ENCODE measurements at regions not wholly inside any gene's neighbourhood (a gene's known extent, or its start where the extent isn't known, plus 50 kb on each side); places are given as distances from the start of the nearest gene placed in this dataset.

GRCh38 chr2:241994556-241995213 lies 125.2 kb downstream of the RTP5 start:
- TF ChIP-seq CTCF (IDR thresholded peaks at IDR 0.05; ENCODE audit: low read depth, low read length, missing control alignments): no peak
- no peaks in the 10 kb centered on the region for H3K36me3 ChIP-seq (replicated peaks)
- no peaks in the 10 kb centered on the region for H3K27me3 ChIP-seq (replicated peaks)
- no peak overlapping the region for H3K4me3 ChIP-seq (ENCODE audit: low read depth, low read length)
- no peak overlapping the region for H3K27ac ChIP-seq
- DNase-seq: no peak
- in situ Hi-C loops (cut with HindIII; ENCODE audit: low pct_ligation_motif_present, low sequenced_read_pairs): no loop called here

GRCh38 chr2:241996100-241996499 lies 126.6 kb downstream of the RTP5 start:
- Histone ChIP-seq H3K36me3 (replicated peaks) (no peaks in the 10 kb centered on the region), H3K27ac (no peak overlapping the region), H3K4me3 (ENCODE audit: low read depth, low read length) (no peak overlapping the region), H3K27me3 (replicated peaks) (no peaks in the 10 kb centered on the region)
- in situ Hi-C loops (cut with HindIII; ENCODE audit: low pct_ligation_motif_present, low sequenced_read_pairs): no loop called here
- no peak for DNase-seq
- no peak for TF ChIP-seq CTCF (IDR thresholded peaks at IDR 0.05; ENCODE audit: low read depth, low read length, missing control alignments)

DNA sequence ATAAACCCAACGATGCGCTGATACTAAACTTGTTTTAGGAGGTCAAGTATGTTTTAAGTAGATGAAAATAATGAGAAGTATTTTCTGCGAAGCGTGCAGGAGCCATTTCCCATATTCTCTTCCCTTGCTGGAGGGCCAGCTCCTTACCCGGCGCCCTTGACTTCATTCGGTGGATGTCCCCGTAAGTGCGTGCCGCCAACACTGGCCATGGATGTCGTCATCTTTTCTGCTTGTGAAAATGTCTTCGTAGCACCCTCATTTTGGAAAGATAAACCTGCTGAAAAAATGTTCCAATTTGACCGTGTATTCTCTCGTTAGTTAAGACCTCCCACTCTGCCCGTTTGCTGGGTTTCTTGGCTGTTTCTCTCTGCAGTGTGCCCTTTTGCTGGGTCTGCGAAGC lies 127.5 kb downstream of the RTP5 start:
- no peak for DNase-seq
- in situ Hi-C loops (cut with HindIII; ENCODE audit: low pct_ligation_motif_present, low sequenced_read_pairs): no loop called here
- Histone ChIP-seq H3K4me3 (ENCODE audit: low read depth, low read length) (no peak overlapping the region), H3K36me3 (replicated peaks) (no peaks in the 10 kb centered on the region), H3K27ac (no peak overlapping the region), H3K27me3 (replicated peaks) (no peaks in the 10 kb centered on the region)
- TF ChIP-seq CTCF (IDR thresholded peaks at IDR 0.05; ENCODE audit: low read depth, low read length, missing control alignments): no peak

GRCh38 chr2:241999184-241999583 lies 129.7 kb downstream of the RTP5 start:
- Histone ChIP-seq H3K27me3 (replicated peaks) (no peaks in the 10 kb centered on the region), H3K36me3 (replicated peaks) (no peaks in the 10 kb centered on the region), H3K27ac (no peak overlapping the region), H3K4me3 (ENCODE audit: low read depth, low read length) (no peak overlapping the region)
- in situ Hi-C loops (cut with HindIII; ENCODE audit: low pct_ligation_motif_present, low sequenced_read_pairs): no loop called here
- DNase-seq: no peak
- TF ChIP-seq CTCF (IDR thresholded peaks at IDR 0.05; ENCODE audit: low read depth, low read length, missing control alignments): no peak

DNA sequence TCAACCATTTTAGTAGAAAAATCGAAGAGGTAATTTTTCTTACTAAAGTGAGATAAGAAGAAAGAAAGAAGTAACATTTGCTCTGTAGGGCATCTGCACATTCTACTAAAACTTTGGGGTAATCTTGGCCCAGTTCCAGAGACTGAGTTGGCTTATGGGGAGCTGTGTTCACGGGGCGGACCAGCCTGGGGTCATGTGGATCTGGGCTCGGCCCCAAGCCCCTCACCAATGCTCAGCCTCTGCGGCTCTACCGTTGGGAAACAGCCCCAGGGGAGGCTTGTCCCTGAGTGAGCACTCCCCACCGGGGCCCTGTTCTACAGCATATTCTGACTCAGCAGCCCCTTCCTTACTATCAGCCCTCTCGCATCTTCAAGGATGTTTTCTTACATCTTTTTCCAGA lies 132.3 kb downstream of the RTP5 start:
- Histone ChIP-seq H3K27me3 (replicated peaks) (no peaks in the 10 kb centered on the region), H3K36me3 (replicated peaks) (no peaks in the 10 kb centered on the region), H3K27ac (no peak overlapping the region), H3K4me3 (ENCODE audit: low read depth, low read length) (no peak overlapping the region)
- in situ Hi-C loops (cut with HindIII; ENCODE audit: low pct_ligation_motif_present, low sequenced_read_pairs): no loop called here
- DNase-seq: no peak
- no peak for TF ChIP-seq CTCF (IDR thresholded peaks at IDR 0.05; ENCODE audit: low read depth, low read length, missing control alignments)

DNA sequence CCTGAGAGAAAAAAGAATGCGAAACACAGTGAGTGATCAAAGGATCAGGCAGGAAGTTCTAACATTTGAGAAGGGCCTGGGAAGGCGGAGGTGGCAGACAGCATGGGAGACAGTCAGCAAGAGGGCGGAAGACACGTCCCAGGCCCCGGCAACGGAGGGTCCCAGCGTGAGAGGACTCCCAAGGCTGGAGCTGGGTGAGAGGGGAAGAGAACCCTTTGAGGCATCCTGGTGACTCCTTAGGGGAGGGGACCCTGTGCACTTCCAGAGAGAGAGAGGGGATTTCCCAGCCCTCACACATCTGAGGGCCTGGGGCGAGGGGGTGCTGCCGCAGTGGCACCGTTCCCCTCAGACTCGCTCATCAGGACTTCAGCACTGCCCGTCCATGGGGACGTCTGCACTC lies 133.4 kb downstream of the RTP5 start:
- no peak overlapping the region for H3K27ac ChIP-seq
- H3K4me3 ChIP-seq (ENCODE audit: low read depth, low read length): no peak overlapping the region
- H3K27me3 ChIP-seq (replicated peaks): no peaks in the 10 kb centered on the region
- no peaks in the 10 kb centered on the region for H3K36me3 ChIP-seq (replicated peaks)
- no peak for DNase-seq
- TF ChIP-seq CTCF (IDR thresholded peaks at IDR 0.05; ENCODE audit: low read depth, low read length, missing control alignments): no peak
- in situ Hi-C loops (cut with HindIII; ENCODE audit: low pct_ligation_motif_present, low sequenced_read_pairs): no loop called here
